ENCODE measurements at regions not wholly inside any gene's neighbourhood (a gene's known extent, or its start where the extent isn't known, plus 50 kb on each side); places are given as distances from the start of the nearest gene placed in this dataset.

DNA sequence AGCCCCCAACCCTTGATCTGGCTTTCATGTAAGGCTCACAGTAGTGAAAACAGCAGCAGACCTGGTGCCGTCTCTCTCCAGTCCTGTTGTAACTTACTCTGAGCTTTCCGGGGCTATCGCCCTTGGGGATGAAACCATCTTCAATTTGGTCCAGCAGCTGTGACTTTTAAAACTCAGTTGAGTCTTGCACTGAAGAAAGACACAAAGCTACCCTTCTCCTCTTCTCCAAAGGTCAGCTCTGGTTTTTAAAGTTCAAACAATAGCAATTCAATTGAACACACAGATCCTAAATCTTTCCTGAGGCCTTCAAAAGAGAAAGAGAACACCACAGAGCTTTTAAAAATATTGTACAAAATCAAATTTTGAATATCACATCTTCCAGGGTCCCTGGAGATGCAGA is 83.5 kb downstream of the SNX5 start:
- Histone ChIP-seq H3K4me1 (ENCODE audit: control insufficient read depth in 1 of 2, low read depth in 2 of 2) (no peaks in the 10 kb centered on the region), H3K9me3 (no peaks in the 10 kb centered on the region), H3K4me3 (no peak overlapping the region), H3K36me3 (no peaks in the 10 kb centered on the region), H3K27me3 (replicated peaks; ENCODE audit: insufficient read depth) (no peaks in the 10 kb centered on the region), H3K27ac (no peak overlapping the region)
- no peak for ATAC-seq (ENCODE audit: insufficient number of reproducible peaks, low FRiP score, low read depth)
- no peak for DNase-seq (ENCODE audit: low spot score)
- no peak for TF ChIP-seq CTCF (IDR thresholded peaks at IDR 0.05)

- DNase-seq (ENCODE audit: low spot score) (no peak), ATAC-seq (ENCODE audit: insufficient number of reproducible peaks, low FRiP score, low read depth) (no peak)
- Histone ChIP-seq H3K4me1 (ENCODE audit: control insufficient read depth in 1 of 2, low read depth in 2 of 2) (no peaks in the 10 kb centered on the region), H3K36me3 (no peaks in the 10 kb centered on the region), H3K27me3 (replicated peaks; ENCODE audit: insufficient read depth) (no peaks in the 10 kb centered on the region), H3K4me3 (no peak overlapping the region), H3K27ac (no peak overlapping the region), H3K9me3 (no peaks in the 10 kb centered on the region)
- no peak for TF ChIP-seq CTCF (IDR thresholded peaks at IDR 0.05)
Observed at GRCh38 chr20:17884307-17885003, 84.1 kb downstream of the SNX5 start.

DNA sequence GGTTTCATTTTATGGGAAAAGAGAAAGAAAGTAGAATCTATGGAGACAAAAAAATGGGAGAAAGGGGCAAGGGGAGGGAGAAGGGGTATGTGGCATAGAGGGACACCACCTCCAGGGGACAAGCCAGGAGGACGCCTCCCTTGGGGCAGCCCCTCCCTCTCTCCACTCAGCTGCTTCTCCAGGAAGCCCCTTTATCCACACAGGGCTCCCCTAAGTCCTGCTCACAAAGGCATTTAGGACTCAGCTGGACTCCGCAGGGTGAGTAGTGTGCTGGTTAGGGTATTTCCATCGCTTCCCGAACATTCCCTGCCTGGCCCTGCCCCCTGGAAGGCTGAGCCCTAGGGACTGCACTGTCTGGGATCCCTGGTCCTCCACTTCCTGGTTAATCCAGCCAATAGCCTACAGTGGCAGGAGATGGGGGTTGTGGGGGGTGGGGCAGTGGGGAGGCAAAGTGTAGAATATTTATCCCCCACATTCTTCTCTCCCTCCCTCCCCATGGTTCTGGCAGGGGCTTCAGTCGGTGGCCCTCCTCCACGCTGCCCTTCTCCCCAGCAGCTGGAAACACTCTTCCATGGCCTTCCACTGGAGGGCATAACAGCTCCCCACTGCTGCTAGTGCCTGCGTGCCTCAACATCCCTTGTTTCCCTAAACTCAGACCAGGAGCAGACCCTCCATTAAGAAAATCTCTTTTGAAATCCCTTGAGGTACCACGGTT is 84.8 kb downstream of the SNX5 start:
- ATAC-seq (ENCODE audit: insufficient number of reproducible peaks, low FRiP score, low read depth) = no peak
- H3K36me3 ChIP-seq = no peaks in the 10 kb centered on the region
- H3K9me3 ChIP-seq = no peaks in the 10 kb centered on the region
- no peak for TF ChIP-seq CTCF (IDR thresholded peaks at IDR 0.05)
- H3K27ac ChIP-seq = no peak overlapping the region
- H3K4me1 ChIP-seq (ENCODE audit: control insufficient read depth in 1 of 2, low read depth in 2 of 2) = no peaks in the 10 kb centered on the region
- DNase-seq (ENCODE audit: low spot score) = no peak
- no peaks in the 10 kb centered on the region for H3K27me3 ChIP-seq (replicated peaks; ENCODE audit: insufficient read depth)
- no peak overlapping the region for H3K4me3 ChIP-seq

- Histone ChIP-seq H3K9me3 (no peaks in the 10 kb centered on the region), H3K27ac (no peak overlapping the region), H3K4me1 (ENCODE audit: control insufficient read depth in 1 of 2, low read depth in 2 of 2) (no peaks in the 10 kb centered on the region), H3K27me3 (replicated peaks; ENCODE audit: insufficient read depth) (no peaks in the 10 kb centered on the region), H3K4me3 (no peak overlapping the region), H3K36me3 (no peaks in the 10 kb centered on the region)
- ATAC-seq (ENCODE audit: insufficient number of reproducible peaks, low FRiP score, low read depth) (no peak), DNase-seq (ENCODE audit: low spot score) (no peak)
- no peak for TF ChIP-seq CTCF (IDR thresholded peaks at IDR 0.05)
Observed at GRCh38 chr20:17882834-17883591, 85.6 kb downstream of the SNX5 start.
